Activated CD4-positive, alpha-beta T cell treated with anti-CD3 and anti-CD28 coated beads, Interleukin-2, Interleukin-4, amounts not matched to agents 100 ng/mL and 50 ng/mL, durations not matched to agents 16 hours and 8 hours (primary cell): ENCODE measurements at regions not wholly inside any gene's neighbourhood (a gene's known extent, or its start where the extent isn't known, plus 50 kb on each side); places are given as distances from the start of the nearest gene placed in this dataset.

Source experiments
- DNase-seq: peaks from one replicate; pipeline ENCODE4 v3.0.0-alpha.2; 2020; ENCODE audit warnings: low spot score

DNA sequence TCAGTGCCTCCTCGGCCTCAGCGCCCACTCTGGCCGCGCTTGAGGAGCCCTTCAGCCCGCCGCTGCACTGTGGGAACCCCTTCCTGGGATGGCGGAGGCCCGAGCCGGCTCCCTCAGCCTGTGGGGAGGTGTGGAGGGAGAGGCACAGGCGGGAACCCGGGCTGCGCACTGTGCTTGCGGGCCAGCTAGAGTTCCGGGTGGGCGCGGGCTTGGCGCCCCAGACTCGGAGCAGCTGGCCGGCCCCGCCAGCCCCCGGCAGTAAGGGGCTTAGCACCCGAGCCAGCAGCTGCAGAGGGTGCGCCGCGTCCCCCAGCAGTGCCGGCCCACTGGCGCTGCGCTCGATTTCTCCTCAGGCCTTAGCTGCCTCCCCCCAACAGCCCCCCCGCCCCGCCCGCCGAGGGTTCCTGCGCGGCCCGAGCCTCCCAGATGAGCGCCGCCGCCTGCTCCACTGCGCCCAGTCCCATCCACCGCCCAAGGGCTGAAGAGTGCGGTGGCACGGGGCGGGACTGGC lies 1137.0 kb downstream of the PCDH18 start:
- no peak for DNase-seq

GRCh38 chr4:136392576-136392975 lies 1139.7 kb downstream of the PCDH18 start:
- no peak for DNase-seq

- no peak for DNase-seq
These were observed 1141.5 kb downstream of the PCDH18 start for GRCh38 chr4:136390824-136391223.

GRCh38 chr4:136383082-136383481 lies 1149.2 kb downstream of the PCDH18 start:
- DNase-seq, result no peak

GRCh38 chr4:136371231-136371630 lies 1161.1 kb downstream of the PCDH18 start:
- DNase-seq, result no peak

GRCh38 chr4:136369073-136369472 lies 1163.2 kb downstream of the PCDH18 start:
- no peak for DNase-seq

DNA sequence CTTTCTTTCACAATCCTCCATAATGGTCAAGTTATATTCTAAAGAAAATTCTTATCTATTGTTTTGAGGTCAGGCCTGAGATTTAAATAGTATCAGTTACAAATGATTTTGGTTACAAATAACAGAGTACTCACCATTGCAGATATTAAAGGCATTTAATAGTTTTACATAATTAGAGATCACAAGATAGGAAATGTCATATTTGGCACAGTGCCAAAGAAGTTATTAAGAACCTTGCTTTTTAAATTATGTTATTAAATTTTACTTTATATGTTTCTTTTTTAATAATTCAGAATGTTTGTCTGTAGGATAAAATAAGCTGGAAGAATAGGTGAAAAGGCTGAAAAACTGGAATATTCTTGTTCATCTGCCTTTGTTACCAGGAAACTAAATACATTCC lies 1174.7 kb downstream of the PCDH18 start:
- no peak for DNase-seq

GRCh38 chr4:136355970-136356369 lies 1176.3 kb downstream of the PCDH18 start:
- DNase-seq, result no peak

DNA sequence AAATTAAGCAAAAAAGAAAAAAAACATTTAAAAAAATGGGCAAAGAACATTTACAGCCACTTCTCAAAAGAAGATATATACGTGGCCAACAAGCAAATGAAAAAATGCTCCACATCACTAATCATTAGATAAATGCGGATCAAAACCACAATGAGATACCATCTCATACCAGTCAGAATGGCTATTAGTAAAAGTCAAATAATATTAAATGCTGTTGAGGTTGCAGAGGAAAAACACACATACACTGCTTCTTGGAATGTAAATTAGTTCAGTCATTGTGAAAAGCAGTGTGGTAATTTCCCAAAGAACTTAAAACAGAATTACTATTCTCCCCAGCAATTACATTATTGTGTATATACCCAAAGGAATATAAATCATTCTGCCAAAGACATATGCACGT lies 1189.0 kb downstream of the PCDH18 start:
- DNase-seq, result no peak

- DNase-seq, result no peak
These were observed 1189.6 kb downstream of the PCDH18 start for GRCh38 chr4:136342666-136343065.

- DNase-seq, result no peak
These were observed 1195.1 kb downstream of the PCDH18 start for GRCh38 chr4:136337216-136337615.

DNA sequence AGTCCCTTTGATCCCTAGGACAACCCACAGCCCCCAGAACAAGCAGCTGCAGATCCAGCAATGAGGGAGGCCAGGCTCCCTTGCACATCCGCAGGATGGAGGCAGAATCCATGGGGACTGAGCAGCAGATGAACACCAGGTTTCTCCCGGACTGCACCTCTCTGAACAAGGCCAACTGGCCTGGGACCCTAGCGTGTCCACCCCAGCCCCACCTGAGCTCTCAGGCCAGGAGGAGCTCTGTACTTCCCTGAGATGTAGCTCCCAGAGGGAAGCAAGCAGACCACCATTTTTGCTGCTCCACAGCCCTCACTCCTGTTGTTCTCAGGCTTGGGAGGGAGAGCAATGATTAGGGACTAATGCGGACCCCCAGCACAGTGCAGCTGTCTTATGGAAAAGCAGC lies 1195.8 kb downstream of the PCDH18 start:
- no peak for DNase-seq

DNA sequence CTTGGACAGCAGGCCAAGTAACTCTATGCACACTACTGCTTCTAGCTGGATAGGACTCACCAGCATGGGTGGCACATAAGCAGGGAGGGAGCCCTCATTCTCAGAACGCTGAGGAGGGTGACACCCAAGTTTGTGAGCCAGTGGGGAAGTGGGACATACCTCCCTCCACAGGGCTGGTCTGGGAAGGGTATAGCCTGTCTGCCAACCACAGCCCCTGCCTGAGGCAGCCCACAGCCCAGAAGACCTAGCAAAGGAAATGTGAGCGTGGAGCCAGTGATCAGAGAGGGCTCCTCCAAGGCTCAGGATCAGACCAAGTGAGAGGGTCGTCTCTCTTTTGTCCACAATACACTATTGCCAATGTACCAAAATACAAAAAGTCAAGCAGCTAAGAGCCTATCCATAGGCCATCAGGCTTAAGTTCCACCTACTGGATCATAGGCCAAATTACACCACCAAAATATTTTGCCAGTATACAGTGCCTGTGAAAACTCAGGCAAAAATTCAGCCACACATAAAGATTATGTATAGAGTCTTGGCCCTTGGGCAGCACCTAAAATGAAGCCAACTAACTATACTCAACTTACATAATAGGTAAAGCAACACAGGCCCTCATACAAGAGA lies 1203.1 kb downstream of the PCDH18 start:
- no peak for DNase-seq

- DNase-seq, result no peak
These were observed 1204.2 kb downstream of the PCDH18 start for GRCh38 chr4:136328131-136328530.

GRCh38 chr4:136320465-136320813 lies 1211.9 kb downstream of the PCDH18 start:
- DNase-seq, result no peak

GRCh38 chr4:136319789-136320464 lies 1212.4 kb downstream of the PCDH18 start:
- no peak for DNase-seq

GRCh38 chr4:136316961-136317360 lies 1215.3 kb downstream of the PCDH18 start:
- DNase-seq, result no peak

DNA sequence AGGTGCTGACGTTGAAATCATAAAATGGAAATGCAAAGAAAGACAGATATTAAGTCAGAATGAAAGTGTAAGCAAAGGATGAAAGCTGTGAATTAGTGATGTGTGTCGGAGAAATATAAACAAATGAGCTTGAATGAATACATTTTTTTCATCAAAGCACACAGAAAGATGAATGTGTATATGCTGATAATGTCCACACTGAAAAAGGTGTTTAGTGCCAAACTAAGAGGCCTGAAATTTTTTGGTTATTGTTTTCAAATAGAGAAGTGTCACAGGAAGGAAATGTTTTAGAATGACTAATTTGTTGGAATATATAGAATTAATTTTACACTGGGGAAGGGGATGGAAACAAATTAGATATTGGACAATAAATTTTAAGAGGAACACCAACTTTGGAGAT lies 1217.6 kb downstream of the PCDH18 start:
- DNase-seq, result no peak

DNA sequence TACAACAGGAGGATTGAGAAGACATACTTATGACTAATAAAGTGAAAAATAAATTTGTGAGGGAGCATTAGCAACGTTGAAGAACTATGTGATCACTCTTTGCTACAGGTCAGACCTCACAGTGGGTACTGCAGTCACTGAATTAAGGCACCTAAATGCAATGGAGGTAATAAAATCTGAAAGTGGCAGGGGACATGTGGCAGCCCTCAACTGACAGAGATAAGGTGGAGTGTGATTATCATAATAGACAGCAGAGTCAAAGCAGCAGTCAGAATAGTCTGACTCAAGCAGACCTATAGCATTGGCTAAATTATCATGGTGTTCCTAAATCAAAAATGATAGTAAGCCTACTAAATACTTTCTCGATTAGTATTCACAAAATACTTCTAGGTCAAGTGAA lies 1220.5 kb downstream of the PCDH18 start:
- no peak for DNase-seq

DNA sequence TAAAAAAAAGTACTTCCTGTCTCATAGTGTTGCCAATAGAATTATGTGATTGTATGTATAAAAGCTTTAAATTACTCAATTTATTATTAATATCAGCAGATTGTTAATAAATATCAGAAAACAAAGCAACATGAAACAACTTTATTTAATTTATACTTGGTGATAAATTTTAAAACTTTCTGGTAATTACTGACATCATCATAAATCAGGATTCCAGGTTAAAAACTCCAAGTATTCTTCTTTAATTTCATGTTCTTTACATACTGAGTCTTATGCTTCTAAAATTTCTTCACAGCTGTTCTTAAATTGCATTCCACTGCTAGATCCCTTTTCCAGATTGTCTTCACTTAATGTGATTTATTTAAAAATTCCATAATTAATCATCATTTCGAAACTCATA lies 1224.5 kb downstream of the PCDH18 start:
- DNase-seq, result no peak

DNA sequence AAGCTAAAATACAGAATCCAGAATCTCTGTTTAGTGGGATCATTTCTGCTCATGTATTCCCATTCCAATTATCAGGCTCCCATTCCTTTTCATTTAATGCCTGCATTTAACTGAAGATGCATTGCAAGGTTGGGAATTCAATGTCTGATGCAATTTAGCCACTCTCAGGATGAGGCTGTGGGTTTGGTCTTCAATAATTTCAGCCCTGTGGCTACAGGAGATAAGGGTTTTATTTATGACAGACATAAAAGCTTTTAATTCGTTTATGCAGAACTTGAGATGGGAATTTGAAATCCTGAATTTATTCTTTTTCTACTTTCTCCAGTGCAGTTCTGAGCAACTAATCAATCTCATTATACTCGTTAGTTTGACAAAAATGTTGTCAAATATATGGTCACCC lies 1225.9 kb downstream of the PCDH18 start:
- DNase-seq, result no peak

DNA sequence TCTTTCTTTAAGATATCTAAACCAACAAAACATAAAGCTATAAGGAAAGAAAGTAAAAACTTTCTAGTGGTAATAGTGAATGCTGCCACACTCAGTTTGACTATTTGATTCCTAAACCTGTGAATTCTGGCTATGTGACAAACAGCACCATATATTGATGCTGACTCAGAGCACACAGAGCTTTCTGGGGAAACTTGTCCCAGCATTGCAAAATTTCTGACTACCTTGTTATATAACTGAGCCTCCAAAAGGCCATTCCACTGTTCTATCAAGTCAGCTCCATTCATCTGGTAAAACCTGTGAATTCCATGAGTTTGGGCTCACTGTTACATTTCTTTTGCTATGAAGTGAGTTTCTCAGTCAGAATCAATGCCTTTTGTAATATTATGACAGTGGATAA lies 1229.7 kb downstream of the PCDH18 start:
- no peak for DNase-seq

- DNase-seq, result no peak
These were observed 1230.4 kb downstream of the PCDH18 start for GRCh38 chr4:136301749-136302495.
